Neural crest cell (in vitro differentiated cells): ENCODE measurements at regions not wholly inside any gene's neighbourhood (a gene's known extent, or its start where the extent isn't known, plus 50 kb on each side); places are given as distances from the start of the nearest gene placed in this dataset.
"Not testable (repeated sequence)": the region's sequence is repeated elsewhere in the genome, so short reads cannot be mapped to it uniquely, and the experiment has no call there.

Experiments used
- DNase-seq: peaks from one replicate; pipeline ENCODE4 v3.0.0; 2021; ENCODE audit warnings: low read depth, mixed read lengths, low spot score
- H3K27ac Mint-ChIP-seq: one replicate; pipeline ENCODE4 v1.8.0; 2021; ENCODE audit warnings: mild to moderate bottlenecking, mixed read lengths; ENCODE audit not compliant: unreplicated experiment
- H3K27me3 Mint-ChIP-seq: 2 replicates; pipeline ENCODE4 v1.8.0; 2021; ENCODE audit warnings: low read depth, mild to moderate bottlenecking, mixed read lengths
- H3K36me3 Mint-ChIP-seq: 2 replicates; pipeline ENCODE4 v1.8.0; 2021; ENCODE audit warnings: low read depth, mild to moderate bottlenecking, mixed read lengths
- H3K4me1 Mint-ChIP-seq: 2 replicates; pipeline ENCODE4 v1.8.0; 2021; ENCODE audit warnings: mixed read lengths
- H3K4me3 Mint-ChIP-seq: one replicate; pipeline ENCODE4 v1.8.0; 2021; ENCODE audit warnings: mild to moderate bottlenecking, mixed read lengths
- H3K9me3 Mint-ChIP-seq: 2 replicates; pipeline ENCODE4 v1.8.0; 2021; ENCODE audit warnings: mixed read lengths
- TF ChIP-seq, protein P1 (sequence below): fragments of 200-600 bp; sonication (generic); conservative IDR thresholded peaks from 2 replicates; pipeline ENCODE4 v1.5.0; 2021; ENCODE audit warnings: antibody characterized with exemption, mild to moderate bottlenecking

GRCh38 chr20:53767206-53767930 lies 173.7 kb upstream of the ZNF217 start:
- Mint-ChIP-seq H3K4me1 (peaks cover 44% of the 10 kb centered on the region), H3K27me3 (no peaks in the 10 kb centered on the region), H3K36me3 (no peaks in the 10 kb centered on the region), H3K27ac (no peak overlapping the region), H3K9me3 (no peaks in the 10 kb centered on the region), H3K4me3 (no peak overlapping the region)
- TF ChIP-seq, protein P1, sequence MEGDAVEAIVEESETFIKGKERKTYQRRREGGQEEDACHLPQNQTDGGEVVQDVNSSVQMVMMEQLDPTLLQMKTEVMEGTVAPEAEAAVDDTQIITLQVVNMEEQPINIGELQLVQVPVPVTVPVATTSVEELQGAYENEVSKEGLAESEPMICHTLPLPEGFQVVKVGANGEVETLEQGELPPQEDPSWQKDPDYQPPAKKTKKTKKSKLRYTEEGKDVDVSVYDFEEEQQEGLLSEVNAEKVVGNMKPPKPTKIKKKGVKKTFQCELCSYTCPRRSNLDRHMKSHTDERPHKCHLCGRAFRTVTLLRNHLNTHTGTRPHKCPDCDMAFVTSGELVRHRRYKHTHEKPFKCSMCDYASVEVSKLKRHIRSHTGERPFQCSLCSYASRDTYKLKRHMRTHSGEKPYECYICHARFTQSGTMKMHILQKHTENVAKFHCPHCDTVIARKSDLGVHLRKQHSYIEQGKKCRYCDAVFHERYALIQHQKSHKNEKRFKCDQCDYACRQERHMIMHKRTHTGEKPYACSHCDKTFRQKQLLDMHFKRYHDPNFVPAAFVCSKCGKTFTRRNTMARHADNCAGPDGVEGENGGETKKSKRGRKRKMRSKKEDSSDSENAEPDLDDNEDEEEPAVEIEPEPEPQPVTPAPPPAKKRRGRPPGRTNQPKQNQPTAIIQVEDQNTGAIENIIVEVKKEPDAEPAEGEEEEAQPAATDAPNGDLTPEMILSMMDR = no peak
- no peak for DNase-seq

DNA sequence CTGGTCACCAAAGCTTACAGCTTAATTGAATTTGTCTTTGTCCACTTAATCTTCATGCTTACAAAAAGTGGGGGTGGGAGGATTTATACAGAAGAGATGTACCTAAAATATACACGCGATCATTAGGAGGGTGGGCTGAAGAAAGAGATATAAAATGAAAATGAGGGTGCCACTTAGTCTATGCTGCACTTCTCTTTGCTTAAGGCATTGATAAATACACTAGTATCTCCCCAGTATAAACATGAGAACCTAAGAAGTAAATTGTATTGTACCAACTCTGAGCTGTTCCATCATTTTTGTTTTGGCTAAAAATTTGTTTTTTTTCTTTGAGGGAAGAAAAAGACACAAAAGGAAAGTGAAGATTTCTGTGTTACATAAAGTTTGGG lies 170.8 kb upstream of the ZNF217 start:
- Mint-ChIP-seq H3K9me3 (no peaks in the 10 kb centered on the region), H3K36me3 (no peaks in the 10 kb centered on the region), H3K4me3 (peak overlapping the region; percentile 73), H3K27me3 (no peaks in the 10 kb centered on the region), H3K4me1 (peaks cover 33% of the 10 kb centered on the region), H3K27ac (peak overlapping the region; percentile 97)
- DNase-seq = no peak
- TF ChIP-seq, protein P1 = no peak

DNA sequence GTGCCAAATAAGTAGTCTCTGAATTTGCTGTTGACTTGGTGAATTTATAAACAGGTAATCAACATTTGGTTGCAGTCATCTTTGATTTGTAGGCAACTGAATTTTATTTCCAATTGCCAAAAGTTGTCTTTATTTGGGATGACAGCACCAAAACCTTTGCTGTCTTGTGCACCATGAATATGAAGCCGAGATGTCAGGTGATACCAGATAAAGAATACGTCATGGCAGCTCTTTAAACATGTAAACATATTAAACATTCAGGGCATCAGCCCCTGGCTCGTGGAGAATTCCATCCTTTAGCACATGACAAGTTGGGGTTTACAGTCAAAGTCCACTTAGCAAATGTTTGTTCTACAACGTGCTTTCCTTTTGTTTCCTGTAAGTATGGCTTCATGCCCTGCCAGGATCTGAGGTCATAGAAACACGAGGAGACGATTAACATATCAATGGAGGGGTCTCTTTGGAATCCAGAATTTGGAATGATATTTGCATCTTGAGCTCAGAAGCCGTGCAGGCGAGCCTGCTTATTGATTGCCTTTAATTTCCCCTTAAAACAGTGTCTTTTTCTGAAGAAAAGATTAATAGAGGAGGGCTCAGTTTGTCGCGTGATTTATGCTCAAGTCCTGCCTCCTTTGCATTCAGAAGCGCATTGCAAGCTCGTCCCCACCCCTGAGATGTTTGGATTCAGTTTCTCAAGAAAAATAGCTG lies 170.2 kb upstream of the ZNF217 start:
- H3K27ac Mint-ChIP-seq = peak overlapping the region; percentile 97
- H3K36me3 Mint-ChIP-seq = no peaks in the 10 kb centered on the region
- no peaks in the 10 kb centered on the region for H3K9me3 Mint-ChIP-seq
- peaks cover 29% of the 10 kb centered on the region for H3K4me1 Mint-ChIP-seq
- H3K4me3 Mint-ChIP-seq = peak overlapping the region; percentile 73
- TF ChIP-seq, protein P1 = peak; percentile 20
- DNase-seq = peak; percentile 33
- no peaks in the 10 kb centered on the region for H3K27me3 Mint-ChIP-seq

- H3K27ac Mint-ChIP-seq = peak overlapping the region; percentile 32
- H3K4me1 Mint-ChIP-seq = peaks cover 31% of the 10 kb centered on the region
- H3K9me3 Mint-ChIP-seq, DNase-seq, H3K4me3 Mint-ChIP-seq, H3K27me3 Mint-ChIP-seq, H3K36me3 Mint-ChIP-seq: not testable (repeated sequence)
Measured at GRCh38 chr20:53762423-53762798, 168.8 kb upstream of the ZNF217 start.

GRCh38 chr20:53760025-53760441 lies 166.4 kb upstream of the ZNF217 start:
- TF ChIP-seq, protein P1 = no peak
- Mint-ChIP-seq H3K4me1 (peaks cover 34% of the 10 kb centered on the region), H3K27ac (no peak overlapping the region), H3K36me3 (no peaks in the 10 kb centered on the region), H3K27me3 (no peaks in the 10 kb centered on the region), H3K9me3 (no peaks in the 10 kb centered on the region), H3K4me3 (no peak overlapping the region)
- DNase-seq = no peak

- Mint-ChIP-seq H3K27me3 (no peaks in the 10 kb centered on the region), H3K27ac (no peak overlapping the region), H3K9me3 (no peaks in the 10 kb centered on the region), H3K36me3 (no peaks in the 10 kb centered on the region), H3K4me1 (peaks cover 43% of the 10 kb centered on the region), H3K4me3 (no peak overlapping the region)
- TF ChIP-seq, protein P1 = no peak
- no peak for DNase-seq
Measured at GRCh38 chr20:53757472-53757913, 163.9 kb upstream of the ZNF217 start.
